ENCODE measurements at regions not wholly inside any gene's neighbourhood (a gene's known extent, or its start where the extent isn't known, plus 50 kb on each side); places are given as distances from the start of the nearest gene placed in this dataset.

DNA sequence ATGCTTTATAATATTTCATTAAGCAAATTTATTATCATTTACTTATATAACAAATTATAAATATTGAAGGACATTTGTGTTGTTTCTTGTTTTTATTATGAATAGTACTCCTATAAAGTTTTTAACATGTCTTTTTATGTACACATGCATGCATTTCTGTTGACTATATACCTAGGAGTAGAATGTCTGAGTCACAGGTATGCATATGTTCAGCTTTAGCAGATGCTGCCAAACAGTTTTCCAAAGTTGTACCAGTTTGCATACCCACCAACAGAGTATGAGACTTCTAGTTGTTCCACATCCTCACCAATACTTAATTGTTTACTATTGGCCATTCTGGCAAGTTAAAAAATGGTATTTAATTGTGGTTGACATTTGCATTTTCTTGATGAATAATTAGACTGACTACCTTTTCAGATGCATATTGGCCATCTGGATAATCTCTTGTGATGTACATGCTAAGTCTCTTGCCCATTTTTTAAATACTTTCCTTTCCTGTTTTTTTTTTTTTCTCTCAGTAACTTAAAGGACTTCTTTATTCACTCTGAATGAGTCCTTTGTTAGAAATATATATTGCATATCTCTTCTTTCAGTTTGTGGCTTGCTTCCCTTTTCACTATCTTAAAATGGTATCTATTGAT, 132.2 kb upstream of the TRIM2 start:
- TF ChIP-seq, protein P1, sequence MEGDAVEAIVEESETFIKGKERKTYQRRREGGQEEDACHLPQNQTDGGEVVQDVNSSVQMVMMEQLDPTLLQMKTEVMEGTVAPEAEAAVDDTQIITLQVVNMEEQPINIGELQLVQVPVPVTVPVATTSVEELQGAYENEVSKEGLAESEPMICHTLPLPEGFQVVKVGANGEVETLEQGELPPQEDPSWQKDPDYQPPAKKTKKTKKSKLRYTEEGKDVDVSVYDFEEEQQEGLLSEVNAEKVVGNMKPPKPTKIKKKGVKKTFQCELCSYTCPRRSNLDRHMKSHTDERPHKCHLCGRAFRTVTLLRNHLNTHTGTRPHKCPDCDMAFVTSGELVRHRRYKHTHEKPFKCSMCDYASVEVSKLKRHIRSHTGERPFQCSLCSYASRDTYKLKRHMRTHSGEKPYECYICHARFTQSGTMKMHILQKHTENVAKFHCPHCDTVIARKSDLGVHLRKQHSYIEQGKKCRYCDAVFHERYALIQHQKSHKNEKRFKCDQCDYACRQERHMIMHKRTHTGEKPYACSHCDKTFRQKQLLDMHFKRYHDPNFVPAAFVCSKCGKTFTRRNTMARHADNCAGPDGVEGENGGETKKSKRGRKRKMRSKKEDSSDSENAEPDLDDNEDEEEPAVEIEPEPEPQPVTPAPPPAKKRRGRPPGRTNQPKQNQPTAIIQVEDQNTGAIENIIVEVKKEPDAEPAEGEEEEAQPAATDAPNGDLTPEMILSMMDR (IDR thresholded peaks at IDR 0.05), result no peak
- no peak for TF ChIP-seq POLR2A (IDR thresholded peaks at IDR 0.05)

Measured in tibial nerve (tissue), 3 donors.